Ascending aorta (tissue), 2 donors: ENCODE measurements at regions not wholly inside any gene's neighbourhood (a gene's known extent, or its start where the extent isn't known, plus 50 kb on each side); places are given as distances from the start of the nearest gene placed in this dataset.

ENCODE experiments used
- DNase-seq, 2 donors: peaks; one replicate each; pipeline ENCODE4 v3.0.0-alpha.2; 2019; ENCODE audit warnings: low spot score in 2 of 2
- H3K27ac ChIP-seq, 2 donors: fragments of 200-600 bp; sonication (generic); one replicate each; pipeline ENCODE4 v1.5.1; 2016 to 2017; ENCODE audit warnings: mild to moderate bottlenecking in 1 of 2
- H3K27me3 ChIP-seq: fragments of 200-600 bp; sonication (generic); one replicate; pipeline ENCODE4 v1.5.1; 2017
- H3K36me3 ChIP-seq, 2 donors: fragments of 200-600 bp; sonication (generic); one replicate each; pipeline ENCODE4 v1.5.1; 2016
- H3K4me1 ChIP-seq, 2 donors: fragments of 200-600 bp; sonication (generic); one replicate each; pipeline ENCODE4 v1.5.1; 2016 to 2017; ENCODE audit warnings: mild to moderate bottlenecking in 1 of 2
- H3K4me3 ChIP-seq, 2 donors: fragments of 200-600 bp; sonication (generic); one replicate each; pipeline ENCODE4 v1.5.1; 2016 to 2017; ENCODE audit warnings: mild to moderate bottlenecking in 1 of 2
- H3K9me3 ChIP-seq, 2 donors: fragments of 200-600 bp; sonication (generic); one replicate each; pipeline ENCODE4 v1.5.1; 2016
- intact Hi-C: fragments of 100-400 bp; cut with DNase I; formaldehyde crosslinking; loops from one replicate; pipeline ENCODE4 v1.15.1; 2023
- TF ChIP-seq, protein P1 (sequence below), 3 experiments: fragments of 200-600 bp in 2 of 3; fragments of 450-650 bp in 1 of 3; sonication (generic) in 2 of 3; IDR thresholded peaks; one replicate each; pipeline ENCODE4 v1.5.1; 2016 to 2019; ENCODE audit warnings: antibody characterized with exemption in 3 of 3, mild to moderate bottlenecking in 1 of 3, moderate library complexity in 1 of 3

DNA sequence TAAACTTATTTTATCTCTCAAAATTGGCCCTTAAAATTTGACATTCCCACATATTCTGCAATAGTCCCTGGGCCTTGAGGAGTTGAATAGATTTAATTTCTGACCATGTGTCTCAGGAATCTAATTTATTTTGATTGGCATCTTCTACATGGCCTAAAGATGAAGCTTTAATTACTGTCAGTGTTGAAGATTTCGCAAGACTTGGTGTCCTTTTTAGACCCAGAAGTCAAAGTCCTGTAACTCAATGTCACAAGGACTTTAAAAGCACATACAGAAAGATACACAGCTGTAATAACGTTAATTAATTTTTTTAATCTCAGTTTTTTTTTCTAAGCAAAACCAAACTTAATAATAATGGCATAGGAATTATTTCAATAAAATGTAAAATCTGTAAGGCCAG, 163.9 kb downstream of the SUCNR1 start:
- no peaks in the 10 kb centered on the region for H3K27me3 ChIP-seq
- H3K4me1 ChIP-seq: no peaks in the 10 kb centered on the region
- H3K27ac ChIP-seq: no peak overlapping the region
- DNase-seq: no peak
- TF ChIP-seq, protein P1, sequence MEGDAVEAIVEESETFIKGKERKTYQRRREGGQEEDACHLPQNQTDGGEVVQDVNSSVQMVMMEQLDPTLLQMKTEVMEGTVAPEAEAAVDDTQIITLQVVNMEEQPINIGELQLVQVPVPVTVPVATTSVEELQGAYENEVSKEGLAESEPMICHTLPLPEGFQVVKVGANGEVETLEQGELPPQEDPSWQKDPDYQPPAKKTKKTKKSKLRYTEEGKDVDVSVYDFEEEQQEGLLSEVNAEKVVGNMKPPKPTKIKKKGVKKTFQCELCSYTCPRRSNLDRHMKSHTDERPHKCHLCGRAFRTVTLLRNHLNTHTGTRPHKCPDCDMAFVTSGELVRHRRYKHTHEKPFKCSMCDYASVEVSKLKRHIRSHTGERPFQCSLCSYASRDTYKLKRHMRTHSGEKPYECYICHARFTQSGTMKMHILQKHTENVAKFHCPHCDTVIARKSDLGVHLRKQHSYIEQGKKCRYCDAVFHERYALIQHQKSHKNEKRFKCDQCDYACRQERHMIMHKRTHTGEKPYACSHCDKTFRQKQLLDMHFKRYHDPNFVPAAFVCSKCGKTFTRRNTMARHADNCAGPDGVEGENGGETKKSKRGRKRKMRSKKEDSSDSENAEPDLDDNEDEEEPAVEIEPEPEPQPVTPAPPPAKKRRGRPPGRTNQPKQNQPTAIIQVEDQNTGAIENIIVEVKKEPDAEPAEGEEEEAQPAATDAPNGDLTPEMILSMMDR (IDR thresholded peaks at IDR 0.05): no peak
- intact Hi-C loops: no loop called here
- peaks cover 0 to 7% of the 10 kb centered on the region in 2 donors for H3K9me3 ChIP-seq
- no peaks in the 10 kb centered on the region for H3K36me3 ChIP-seq
- H3K4me3 ChIP-seq: no peak overlapping the region

DNA sequence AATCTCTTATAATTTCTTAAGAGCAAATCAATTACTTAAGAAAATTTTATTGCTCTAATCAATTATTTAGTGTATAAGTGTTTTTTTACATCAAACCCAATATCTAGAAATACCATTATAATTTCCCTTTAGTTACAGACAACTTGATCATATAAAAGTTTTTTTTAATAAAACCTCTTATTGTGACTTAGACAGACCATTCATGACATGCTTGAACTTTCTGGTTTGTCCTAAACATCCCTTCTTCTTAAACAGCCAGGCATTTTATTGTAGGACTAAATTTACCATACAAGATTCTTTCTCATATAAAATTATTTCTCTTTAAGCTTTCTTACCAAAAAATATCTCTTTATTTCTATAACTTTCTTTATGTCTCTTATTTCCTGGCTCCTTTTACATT, 164.5 kb downstream of the SUCNR1 start:
- H3K27ac ChIP-seq: no peak overlapping the region
- no peaks in the 10 kb centered on the region for H3K36me3 ChIP-seq
- TF ChIP-seq, protein P1 (IDR thresholded peaks at IDR 0.05): no peak
- no peaks in the 10 kb centered on the region for H3K27me3 ChIP-seq
- no peak overlapping the region for H3K4me3 ChIP-seq
- H3K9me3 ChIP-seq: peaks cover 0 to 7% of the 10 kb centered on the region in 2 donors
- H3K4me1 ChIP-seq: no peaks in the 10 kb centered on the region
- DNase-seq: no peak
- intact Hi-C loops: no loop called here

DNA sequence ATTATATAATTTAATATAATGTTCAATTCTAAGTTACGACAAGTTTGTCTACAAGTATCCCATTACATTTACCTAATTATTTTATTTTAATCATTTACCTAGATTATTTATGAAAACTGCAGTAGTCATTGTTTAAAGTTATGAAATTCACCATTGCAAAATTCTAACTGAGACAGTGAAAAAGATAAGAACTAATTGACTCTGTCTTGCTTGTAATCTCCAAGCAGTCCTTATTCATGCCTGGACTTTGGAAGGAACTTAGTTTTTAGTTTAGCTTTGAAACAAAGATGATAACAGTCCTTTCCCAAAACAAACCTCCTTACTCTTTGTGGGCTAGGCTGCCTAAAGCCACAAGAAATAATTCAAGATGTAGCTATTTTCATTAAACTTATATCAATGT, 165.0 kb downstream of the SUCNR1 start:
- H3K27me3 ChIP-seq: no peaks in the 10 kb centered on the region
- TF ChIP-seq, protein P1 (IDR thresholded peaks at IDR 0.05): no peak
- peaks cover 0 to 7% of the 10 kb centered on the region in 2 donors for H3K9me3 ChIP-seq
- intact Hi-C loops: no loop called here
- H3K4me3 ChIP-seq: no peak overlapping the region
- no peaks in the 10 kb centered on the region for H3K36me3 ChIP-seq
- H3K27ac ChIP-seq: no peak overlapping the region
- H3K4me1 ChIP-seq: no peaks in the 10 kb centered on the region
- no peak for DNase-seq

DNA sequence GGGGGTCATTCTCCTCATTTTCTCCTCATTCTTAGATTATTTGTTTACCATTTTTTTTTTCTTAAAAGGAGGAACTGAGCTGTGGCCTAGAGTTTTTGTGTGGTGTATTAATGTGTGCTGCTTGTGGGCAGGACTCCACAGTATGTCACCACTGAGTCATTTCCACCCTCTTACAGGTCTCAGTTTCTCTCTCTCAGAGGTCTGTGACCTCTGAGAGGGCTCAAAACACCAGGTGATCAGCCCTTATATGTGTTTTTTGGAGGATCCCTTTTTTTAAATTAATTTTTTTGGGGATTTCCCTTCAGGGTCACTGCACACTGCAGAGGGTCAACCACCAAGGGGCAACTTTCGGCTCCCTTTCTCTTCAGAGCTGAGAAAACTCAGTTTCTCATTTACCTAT, 166.4 kb downstream of the SUCNR1 start:
- intact Hi-C loops: no loop called here
- TF ChIP-seq, protein P1 (IDR thresholded peaks at IDR 0.05): no peak
- no peaks in the 10 kb centered on the region for H3K36me3 ChIP-seq
- DNase-seq: no peak
- H3K27ac ChIP-seq: no peak overlapping the region
- H3K27me3 ChIP-seq: no peaks in the 10 kb centered on the region
- peaks cover 0 to 7% of the 10 kb centered on the region in 2 donors for H3K9me3 ChIP-seq
- H3K4me3 ChIP-seq: no peak overlapping the region
- H3K4me1 ChIP-seq: no peaks in the 10 kb centered on the region

DNA sequence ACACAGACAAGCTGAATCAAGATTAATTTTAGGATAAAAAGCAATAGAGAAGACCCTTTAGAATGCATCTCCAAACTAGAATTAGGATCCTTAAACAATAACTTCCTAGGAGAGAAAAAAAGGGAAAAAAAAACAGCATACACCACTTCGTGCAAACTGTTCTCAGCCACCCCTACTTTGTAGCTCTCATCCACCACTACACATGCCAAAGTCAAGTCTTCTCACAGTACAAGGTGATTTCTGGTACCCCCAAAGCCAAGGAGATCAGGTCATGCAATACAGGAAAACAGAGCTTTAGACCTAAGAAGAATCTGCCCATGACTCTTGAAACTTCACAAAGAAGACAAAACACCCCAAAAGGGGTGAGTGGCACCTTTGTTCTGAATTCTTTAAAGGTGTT, 166.9 kb downstream of the SUCNR1 start:
- Histone ChIP-seq H3K9me3 (peaks cover 0 to 7% of the 10 kb centered on the region in 2 donors), H3K4me1 (no peaks in the 10 kb centered on the region), H3K27me3 (no peaks in the 10 kb centered on the region), H3K4me3 (no peak overlapping the region), H3K36me3 (no peaks in the 10 kb centered on the region), H3K27ac (no peak overlapping the region)
- TF ChIP-seq, protein P1 (IDR thresholded peaks at IDR 0.05): no peak
- no peak for DNase-seq
- intact Hi-C loops: no loop called here

DNA sequence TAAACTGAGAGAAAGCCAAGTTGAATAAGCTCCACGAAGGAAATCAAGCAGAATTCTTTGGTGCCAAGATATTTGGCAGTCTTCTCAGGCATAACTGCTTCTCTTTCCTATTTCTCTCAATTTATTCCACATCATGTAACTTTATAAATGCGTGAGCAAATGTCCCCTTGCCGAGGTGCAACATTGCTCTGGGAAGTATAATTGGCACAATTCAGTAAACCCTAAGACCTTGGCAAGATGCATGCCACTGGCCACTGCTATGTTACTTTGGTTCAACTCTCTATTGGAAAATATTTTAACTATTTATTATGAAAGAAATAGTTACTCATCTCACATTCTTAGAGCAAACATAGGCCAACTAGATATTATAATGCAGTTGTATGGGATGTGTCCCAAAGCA, 170.2 kb downstream of the SUCNR1 start:
- Histone ChIP-seq H3K36me3 (no peaks in the 10 kb centered on the region), H3K4me3 (no peak overlapping the region), H3K4me1 (no peaks in the 10 kb centered on the region), H3K27ac (peak overlapping the region; percentile 9 to 44), H3K9me3 (no peaks in the 10 kb centered on the region), H3K27me3 (no peaks in the 10 kb centered on the region)
- TF ChIP-seq, protein P1 (IDR thresholded peaks at IDR 0.05): no peak
- peak in 1 of 2 donors; percentile 65 for DNase-seq
- intact Hi-C loops: no loop called here
